ENCODE measurements at regions not wholly inside any gene's neighbourhood (a gene's known extent, or its start where the extent isn't known, plus 50 kb on each side); places are given as distances from the start of the nearest gene placed in this dataset.

DNA sequence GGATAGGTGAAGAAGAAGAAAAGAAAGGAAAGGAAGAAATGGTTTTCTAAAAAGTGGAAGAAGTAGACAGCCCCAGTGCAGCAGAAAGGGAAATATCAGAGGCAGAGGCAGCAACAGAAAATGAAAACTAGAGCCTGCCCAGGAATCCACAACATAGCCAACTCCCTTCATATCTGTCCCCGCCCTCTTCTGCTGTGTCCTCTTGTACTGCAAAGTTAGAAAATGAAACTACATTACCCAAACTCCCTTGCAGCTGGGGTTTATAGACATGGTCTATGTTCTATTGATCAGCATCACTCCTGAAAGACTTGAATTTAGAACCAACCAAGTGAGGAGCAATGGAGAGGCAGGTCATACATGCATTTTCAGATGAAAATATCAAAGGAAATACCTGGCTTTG is 200.5 kb upstream of the PHACTR1 start:
- no peak for ATAC-seq (replicated peaks)
- H3K4me1 Mint-ChIP-seq, result no peaks in the 10 kb centered on the region
- H3K27me3 Mint-ChIP-seq, result peaks cover 4% of the 10 kb centered on the region
- no peak overlapping the region for H3K27ac Mint-ChIP-seq
- H3K36me3 Mint-ChIP-seq (ENCODE audit: low read depth), result no peaks in the 10 kb centered on the region
- H3K9me3 Mint-ChIP-seq, result no peaks in the 10 kb centered on the region
- no peak overlapping the region for H3K4me3 Mint-ChIP-seq

DNA sequence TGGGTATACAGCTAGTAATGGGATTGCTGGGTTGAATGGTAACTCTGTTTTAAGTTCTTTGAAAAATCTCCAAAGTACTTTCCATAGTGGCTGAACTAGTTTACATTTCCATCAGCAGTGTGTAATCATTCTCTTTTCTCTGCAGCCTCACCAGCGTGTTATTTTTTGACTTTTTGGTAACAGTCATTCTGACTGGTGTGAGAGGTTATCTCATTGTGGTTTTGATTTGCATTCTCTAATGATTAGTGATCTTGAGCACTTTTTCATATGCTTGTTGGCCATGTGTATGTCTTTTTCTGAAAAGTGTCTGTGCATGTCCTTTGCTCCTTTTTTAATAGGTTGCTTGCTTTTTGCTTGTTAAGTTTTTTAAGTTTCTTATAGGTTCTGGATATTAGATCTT is 194.2 kb upstream of the PHACTR1 start:
- H3K27ac Mint-ChIP-seq, result no peak overlapping the region
- no peaks in the 10 kb centered on the region for H3K4me1 Mint-ChIP-seq
- H3K36me3 Mint-ChIP-seq (ENCODE audit: low read depth), result no peaks in the 10 kb centered on the region
- no peak for ATAC-seq (replicated peaks)
- peaks cover 25% of the 10 kb centered on the region for H3K27me3 Mint-ChIP-seq
- H3K4me3 Mint-ChIP-seq, result no peak overlapping the region
- H3K9me3 Mint-ChIP-seq, result peaks cover 4% of the 10 kb centered on the region

DNA sequence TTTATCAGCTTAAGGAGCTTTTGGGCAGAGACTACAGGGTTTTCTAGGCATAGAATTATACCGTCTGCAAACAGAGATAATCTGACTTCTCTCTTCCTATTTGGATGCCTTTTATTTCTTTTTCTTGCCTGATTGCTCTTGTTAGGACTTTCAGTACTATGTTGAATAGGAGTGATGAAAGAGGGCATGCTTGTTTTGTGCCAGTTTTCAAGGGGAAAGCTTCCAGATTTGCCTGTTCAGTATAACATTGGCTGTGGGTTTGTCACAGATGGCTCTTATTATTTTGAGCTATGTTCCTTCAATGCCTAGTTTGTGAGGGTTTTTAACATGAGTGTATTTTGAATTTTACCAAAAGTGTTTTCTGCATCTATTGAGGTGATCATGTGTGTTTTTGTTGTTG is 192.8 kb upstream of the PHACTR1 start:
- Mint-ChIP-seq H3K27ac (no peak overlapping the region), H3K4me1 (no peaks in the 10 kb centered on the region), H3K36me3 (ENCODE audit: low read depth) (no peaks in the 10 kb centered on the region), H3K9me3 (peaks cover 4% of the 10 kb centered on the region), H3K4me3 (no peak overlapping the region), H3K27me3 (peaks cover 32% of the 10 kb centered on the region)
- ATAC-seq (replicated peaks), result no peak

DNA sequence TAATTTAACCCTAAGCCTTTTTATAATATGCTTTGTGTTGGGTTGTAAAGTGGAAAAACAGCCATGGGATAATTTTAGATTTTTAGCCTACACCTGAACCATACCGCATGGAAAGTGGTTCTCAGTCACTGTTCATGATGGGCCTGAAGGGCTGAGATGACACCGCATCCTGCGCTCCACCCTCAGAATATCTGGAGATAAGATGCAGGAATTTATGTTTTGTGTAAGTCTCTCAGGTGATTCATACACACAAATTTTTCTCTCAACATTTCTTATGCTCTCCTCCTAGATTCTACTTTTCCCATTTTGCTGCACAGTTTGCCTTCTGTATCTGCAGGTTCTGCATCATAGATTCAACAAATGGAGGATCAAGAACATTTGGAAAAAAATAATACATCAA is 191.3 kb upstream of the PHACTR1 start:
- Mint-ChIP-seq H3K4me3 (no peak overlapping the region), H3K27ac (no peak overlapping the region), H3K4me1 (no peaks in the 10 kb centered on the region), H3K36me3 (ENCODE audit: low read depth) (no peaks in the 10 kb centered on the region), H3K9me3 (peaks cover 4% of the 10 kb centered on the region), H3K27me3 (peaks cover 40% of the 10 kb centered on the region)
- no peak for ATAC-seq (replicated peaks)

DNA sequence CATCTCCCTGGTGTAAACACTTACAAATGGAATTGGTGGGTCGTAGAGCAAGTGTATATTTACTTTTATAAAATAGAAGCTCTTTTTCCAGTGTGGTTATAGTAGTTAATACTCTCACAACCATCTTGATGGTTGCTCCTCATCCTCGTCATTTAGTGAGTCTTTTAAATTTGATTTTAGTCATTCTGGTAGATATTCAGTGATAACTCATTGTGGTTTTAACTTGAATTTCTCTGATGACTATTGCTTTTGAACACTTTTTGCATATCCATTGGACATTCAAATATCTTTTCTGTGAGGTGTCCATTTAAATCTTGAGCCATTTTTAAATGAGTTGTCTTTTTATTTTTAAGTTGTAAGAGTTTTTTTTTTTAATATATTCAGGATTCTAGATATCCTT is 189.2 kb upstream of the PHACTR1 start:
- H3K4me3 Mint-ChIP-seq, result no peak overlapping the region
- no peak overlapping the region for H3K27ac Mint-ChIP-seq
- H3K36me3 Mint-ChIP-seq (ENCODE audit: low read depth), result no peaks in the 10 kb centered on the region
- no peak for ATAC-seq (replicated peaks)
- H3K4me1 Mint-ChIP-seq, result no peaks in the 10 kb centered on the region
- peaks cover 4% of the 10 kb centered on the region for H3K9me3 Mint-ChIP-seq
- H3K27me3 Mint-ChIP-seq, result peaks cover 45% of the 10 kb centered on the region

DNA sequence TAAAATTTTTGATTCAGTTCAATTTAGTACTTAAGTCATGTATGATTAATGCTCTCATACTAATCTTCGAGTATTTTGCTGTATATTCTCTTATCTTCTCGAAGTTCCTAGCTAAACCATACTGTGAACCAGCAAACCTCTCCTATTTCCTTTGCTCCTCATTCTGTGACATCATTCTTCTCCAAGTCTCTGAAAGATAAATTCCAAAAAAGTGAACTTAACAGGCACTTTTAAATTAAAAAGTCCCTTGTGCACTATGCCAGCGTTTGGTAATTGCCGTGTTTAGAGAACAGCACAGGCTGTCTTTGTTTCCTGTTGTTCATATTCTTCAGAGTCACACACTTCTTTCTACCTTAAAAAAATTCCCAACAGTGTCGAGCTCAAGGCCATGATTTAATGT is 188.4 kb upstream of the PHACTR1 start:
- ATAC-seq (replicated peaks), result no peak
- H3K9me3 Mint-ChIP-seq, result peaks cover 4% of the 10 kb centered on the region
- no peak overlapping the region for H3K4me3 Mint-ChIP-seq
- H3K36me3 Mint-ChIP-seq (ENCODE audit: low read depth), result no peaks in the 10 kb centered on the region
- H3K4me1 Mint-ChIP-seq, result no peaks in the 10 kb centered on the region
- no peak overlapping the region for H3K27ac Mint-ChIP-seq
- peaks cover 41% of the 10 kb centered on the region for H3K27me3 Mint-ChIP-seq

DNA sequence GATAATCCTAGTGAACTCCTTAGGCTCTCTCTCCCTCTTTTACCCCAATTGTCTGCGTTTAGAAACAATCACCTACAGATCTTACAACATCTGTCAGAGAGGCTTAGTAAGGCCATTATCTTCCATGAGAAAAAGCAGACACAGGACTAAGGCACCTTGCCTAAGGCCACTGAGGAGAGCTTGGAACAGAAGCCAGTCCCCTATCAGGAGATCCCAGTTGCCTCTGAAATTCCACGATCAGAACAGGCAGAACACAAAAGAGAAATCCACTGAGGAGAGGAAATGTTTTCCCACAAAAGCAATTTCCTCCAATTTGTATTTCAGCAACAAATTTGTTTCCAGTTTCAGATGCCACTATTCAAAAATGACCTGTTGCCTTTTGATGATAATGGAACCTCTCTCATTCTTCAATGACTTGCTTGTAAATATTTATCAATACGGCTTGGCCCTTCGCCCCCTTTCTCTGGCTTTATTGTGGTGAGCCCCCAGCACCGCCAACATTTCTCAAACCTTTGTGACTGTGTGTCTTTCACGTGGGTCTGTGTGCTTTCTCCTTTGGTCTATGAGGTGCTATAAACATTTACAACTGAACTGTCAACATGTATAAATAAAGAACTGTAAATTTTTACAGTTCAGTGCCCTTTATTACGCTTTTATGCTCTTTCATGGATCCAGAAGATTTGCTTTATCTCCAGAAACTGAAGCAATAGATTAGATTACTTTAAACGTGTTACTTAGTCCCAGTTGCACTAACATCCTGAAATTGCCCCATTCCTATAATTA is 187.8 kb upstream of the PHACTR1 start:
- Mint-ChIP-seq H3K9me3 (peaks cover 2% of the 10 kb centered on the region), H3K36me3 (ENCODE audit: low read depth) (no peaks in the 10 kb centered on the region), H3K4me3 (no peak overlapping the region), H3K4me1 (no peaks in the 10 kb centered on the region), H3K27me3 (peaks cover 38% of the 10 kb centered on the region), H3K27ac (no peak overlapping the region)
- ATAC-seq (replicated peaks), result no peak

DNA sequence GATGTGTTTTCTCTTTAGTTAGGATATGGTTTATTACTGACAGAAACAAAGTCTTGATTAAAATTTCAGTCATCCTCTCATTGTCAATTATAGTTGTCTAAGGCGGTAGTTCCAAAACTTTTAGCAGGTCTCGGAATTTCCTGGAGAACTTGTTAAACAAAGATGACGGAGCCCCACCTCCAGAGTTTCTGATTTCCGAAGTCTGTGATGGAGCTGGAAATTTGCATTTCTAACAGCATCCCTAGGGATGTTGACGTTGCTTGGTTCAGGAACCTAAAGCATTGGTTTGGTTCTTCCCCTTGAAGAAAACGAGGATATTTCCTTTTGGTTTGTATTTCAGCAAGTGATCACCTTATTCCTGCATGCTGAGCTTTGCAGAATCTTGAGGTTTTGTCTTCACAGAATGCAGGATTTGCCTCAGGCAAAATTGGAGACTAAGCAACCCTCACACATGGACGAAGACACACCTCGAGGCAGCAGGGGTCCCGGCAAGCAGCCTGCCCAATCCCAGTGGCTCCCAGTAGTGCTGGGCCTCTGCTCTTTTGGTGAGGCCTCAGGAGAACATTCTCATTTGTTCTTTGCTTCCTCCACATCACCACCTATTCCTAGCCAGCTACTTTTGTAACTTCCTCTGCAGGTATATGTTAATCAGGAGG is 187.1 kb upstream of the PHACTR1 start:
- no peaks in the 10 kb centered on the region for H3K4me1 Mint-ChIP-seq
- peaks cover 36% of the 10 kb centered on the region for H3K27me3 Mint-ChIP-seq
- no peak for ATAC-seq (replicated peaks)
- no peak overlapping the region for H3K4me3 Mint-ChIP-seq
- no peaks in the 10 kb centered on the region for H3K36me3 Mint-ChIP-seq (ENCODE audit: low read depth)
- H3K27ac Mint-ChIP-seq, result no peak overlapping the region
- no peaks in the 10 kb centered on the region for H3K9me3 Mint-ChIP-seq

DNA sequence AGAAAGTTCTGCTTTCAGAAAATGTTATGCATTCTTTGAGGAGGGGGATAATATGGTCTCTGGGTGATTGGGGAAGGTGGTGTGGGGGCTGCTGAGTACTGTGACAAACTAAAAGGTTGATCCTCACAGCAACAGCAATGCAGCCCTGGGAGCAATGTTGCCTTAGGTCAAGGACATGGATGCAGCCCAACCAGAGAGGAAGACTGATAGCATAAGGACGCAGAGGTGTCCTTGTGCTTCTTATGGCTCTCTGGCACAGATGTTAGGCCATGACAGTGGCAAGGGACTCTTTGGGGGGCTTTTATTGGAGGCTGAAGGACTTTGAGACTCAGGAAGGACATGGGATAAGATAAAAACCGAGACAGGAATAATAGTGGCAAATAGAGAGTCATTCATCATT is 186.2 kb upstream of the PHACTR1 start:
- no peak overlapping the region for H3K27ac Mint-ChIP-seq
- H3K9me3 Mint-ChIP-seq, result no peaks in the 10 kb centered on the region
- H3K4me3 Mint-ChIP-seq, result no peak overlapping the region
- ATAC-seq (replicated peaks), result no peak
- peaks cover 34% of the 10 kb centered on the region for H3K27me3 Mint-ChIP-seq
- no peaks in the 10 kb centered on the region for H3K4me1 Mint-ChIP-seq
- no peaks in the 10 kb centered on the region for H3K36me3 Mint-ChIP-seq (ENCODE audit: low read depth)

DNA sequence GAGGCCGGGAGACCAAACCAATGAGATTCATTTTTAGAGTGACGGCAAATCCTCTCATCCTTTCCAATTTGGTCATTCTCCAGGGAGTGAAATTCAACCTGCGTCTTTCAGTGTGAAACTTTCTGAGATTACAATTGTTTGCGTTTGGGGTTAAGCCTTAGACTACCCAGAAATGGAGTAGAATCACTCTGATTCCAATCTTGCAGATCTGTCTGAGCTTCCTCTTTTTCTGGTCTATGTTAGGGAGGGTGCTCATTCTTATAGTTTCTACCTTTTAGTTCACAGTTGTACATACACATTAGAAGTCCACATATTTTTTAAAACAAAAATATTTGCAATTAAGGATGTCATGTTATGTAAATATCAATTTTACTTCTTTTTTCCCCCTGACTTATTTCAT is 183.0 kb upstream of the PHACTR1 start:
- no peaks in the 10 kb centered on the region for H3K4me1 Mint-ChIP-seq
- ATAC-seq (replicated peaks), result no peak
- peaks cover 20% of the 10 kb centered on the region for H3K27me3 Mint-ChIP-seq
- no peak overlapping the region for H3K27ac Mint-ChIP-seq
- H3K9me3 Mint-ChIP-seq, result no peaks in the 10 kb centered on the region
- no peaks in the 10 kb centered on the region for H3K36me3 Mint-ChIP-seq (ENCODE audit: low read depth)
- H3K4me3 Mint-ChIP-seq, result no peak overlapping the region

DNA sequence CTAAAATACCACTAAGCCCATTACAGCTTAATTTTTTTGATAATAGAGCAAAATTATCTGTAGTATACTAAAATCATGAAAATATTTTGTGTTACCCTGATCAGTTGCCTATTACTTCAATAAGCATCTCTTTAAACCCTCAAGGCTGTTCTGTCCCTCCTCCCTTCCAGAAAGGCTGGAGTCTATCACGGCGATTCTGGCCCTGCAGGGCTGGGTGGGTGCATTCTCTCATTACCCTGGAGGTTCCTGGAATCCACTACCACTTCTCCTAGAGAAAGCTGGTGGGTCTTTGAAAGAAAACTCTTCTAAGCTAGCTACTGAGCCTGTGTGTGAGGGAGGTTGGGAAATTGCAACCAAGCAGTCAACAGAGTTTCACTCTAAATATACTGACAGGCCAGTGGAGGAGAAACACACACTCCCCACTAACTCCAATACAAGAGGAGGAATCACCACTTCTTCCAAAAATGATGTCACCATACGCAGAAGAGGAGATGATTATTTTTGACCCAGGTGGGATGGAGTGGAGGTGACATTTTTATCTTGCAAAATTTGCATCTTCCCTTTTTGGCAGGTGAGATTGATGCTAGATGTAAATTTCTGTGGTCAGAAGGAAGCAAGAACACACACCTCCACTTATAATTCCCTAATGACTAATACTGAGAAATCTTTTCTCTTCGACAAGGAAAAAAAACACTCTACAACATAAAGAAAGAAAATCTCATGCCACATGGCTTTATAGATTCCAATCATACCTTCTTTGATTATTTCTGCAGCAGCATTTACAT is 182.3 kb upstream of the PHACTR1 start:
- H3K27ac Mint-ChIP-seq, result no peak overlapping the region
- H3K4me1 Mint-ChIP-seq, result no peaks in the 10 kb centered on the region
- H3K27me3 Mint-ChIP-seq, result peaks cover 16% of the 10 kb centered on the region
- H3K36me3 Mint-ChIP-seq (ENCODE audit: low read depth), result no peaks in the 10 kb centered on the region
- H3K4me3 Mint-ChIP-seq, result no peak overlapping the region
- H3K9me3 Mint-ChIP-seq, result no peaks in the 10 kb centered on the region
- ATAC-seq (replicated peaks), result no peak

DNA sequence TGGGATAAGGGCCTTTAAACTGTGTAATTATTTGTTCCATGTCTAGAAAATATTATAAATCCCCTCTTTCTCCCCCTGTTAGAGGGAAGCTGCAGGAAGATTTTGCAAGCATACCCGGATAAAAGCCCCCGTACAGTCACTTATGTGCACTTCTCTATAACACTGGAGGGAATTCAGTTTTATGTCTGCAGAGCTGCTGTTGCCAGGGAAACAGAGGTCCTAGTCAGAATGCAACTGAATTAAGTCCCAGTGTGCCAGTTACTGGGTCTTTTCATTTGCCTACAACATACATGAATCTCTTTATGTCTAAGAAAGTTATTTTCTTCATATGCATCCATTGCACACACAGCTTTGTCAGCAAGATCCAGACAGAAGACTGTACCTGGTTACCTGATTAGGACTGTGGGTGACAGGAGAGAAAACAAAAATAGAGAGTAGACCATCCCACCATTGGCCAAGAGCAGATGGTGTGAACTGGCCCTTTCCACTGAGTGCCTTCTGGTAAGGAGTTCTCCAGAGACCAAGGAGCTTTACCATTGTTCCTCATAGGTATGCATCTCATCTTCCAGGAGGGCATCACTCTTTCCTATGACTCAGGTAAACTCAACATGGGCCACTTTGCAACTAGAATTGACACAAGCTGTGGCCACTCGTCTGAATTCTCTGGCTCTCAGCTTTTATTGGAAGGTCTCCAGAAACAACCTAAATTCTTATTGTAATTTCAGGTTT is 180.8 kb upstream of the PHACTR1 start:
- H3K27me3 Mint-ChIP-seq, result peaks cover 18% of the 10 kb centered on the region

DNA sequence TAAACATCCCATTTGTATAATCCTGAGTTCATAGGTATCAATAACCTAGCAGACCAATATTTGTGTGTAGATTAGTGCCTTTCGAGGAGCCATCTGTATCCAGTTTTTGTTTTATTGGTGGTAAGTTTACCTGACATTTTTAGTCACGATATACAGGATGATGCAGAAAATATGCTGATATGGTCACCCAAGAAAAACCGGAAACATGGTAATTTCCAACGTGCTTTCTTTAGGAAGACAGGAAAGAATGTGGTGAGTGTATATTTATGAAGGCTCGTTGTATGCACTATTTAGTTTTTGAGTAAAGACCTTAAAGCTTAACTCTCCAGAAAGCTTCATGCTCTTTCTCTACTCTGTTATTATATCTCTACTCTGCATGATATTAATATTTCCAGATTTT is 180.2 kb upstream of the PHACTR1 start:
- H3K9me3 Mint-ChIP-seq, result no peaks in the 10 kb centered on the region
- no peak overlapping the region for H3K4me3 Mint-ChIP-seq
- H3K27me3 Mint-ChIP-seq, result peaks cover 18% of the 10 kb centered on the region
- H3K27ac Mint-ChIP-seq, result no peak overlapping the region
- no peaks in the 10 kb centered on the region for H3K4me1 Mint-ChIP-seq
- no peak for ATAC-seq (replicated peaks)
- no peaks in the 10 kb centered on the region for H3K36me3 Mint-ChIP-seq (ENCODE audit: low read depth)

More for the DNA sequence above, 180.8 kb upstream of the PHACTR1 start:
- Mint-ChIP-seq H3K4me3 (no peak overlapping the region), H3K27ac (no peak overlapping the region), H3K4me1 (no peaks in the 10 kb centered on the region), H3K36me3 (ENCODE audit: low read depth) (no peaks in the 10 kb centered on the region), H3K9me3 (no peaks in the 10 kb centered on the region)
- no peak for ATAC-seq (replicated peaks)

DNA sequence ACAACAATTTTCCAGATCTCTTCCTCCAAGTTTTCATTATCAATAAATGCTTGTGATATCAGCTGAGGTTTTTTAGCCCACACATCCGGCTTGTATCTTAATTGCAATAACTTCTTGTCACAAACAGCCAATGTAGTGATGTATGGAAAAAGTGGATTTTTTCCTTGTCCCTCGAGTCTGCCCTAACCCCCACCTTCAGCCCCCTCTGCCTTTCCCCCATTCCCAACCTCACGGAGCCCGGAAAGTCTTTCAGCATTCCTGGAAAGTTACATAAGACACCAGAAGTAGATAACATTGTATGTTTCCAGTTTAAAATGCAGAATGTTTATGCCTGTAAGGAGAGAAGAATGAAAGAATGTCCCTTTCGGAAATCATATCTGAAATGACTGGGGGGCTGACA is 179.2 kb upstream of the PHACTR1 start:
- Mint-ChIP-seq H3K27ac (no peak overlapping the region), H3K4me3 (no peak overlapping the region), H3K36me3 (ENCODE audit: low read depth) (no peaks in the 10 kb centered on the region), H3K4me1 (no peaks in the 10 kb centered on the region), H3K27me3 (peaks cover 17% of the 10 kb centered on the region), H3K9me3 (no peaks in the 10 kb centered on the region)
- ATAC-seq (replicated peaks), result no peak

All from activated T-helper 17 cell treated with anti-CD3 and anti-CD28 coated beads, Interleukin-2, amount 50 U/mL, for 72 hours (primary cell).